Testis (tissue), 2 donors: ENCODE measurements at regions not wholly inside any gene's neighbourhood (a gene's known extent, or its start where the extent isn't known, plus 50 kb on each side); places are given as distances from the start of the nearest gene placed in this dataset.

Experiments used
- CTCF ChIP-seq, 3 experiments: fragments of 450-650 bp in 2 of 3; fragments of 200-600 bp in 1 of 3; sonication (generic) in 1 of 3; IDR thresholded peaks; one replicate each; pipeline ENCODE4 v1.5.1; 2016 to 2019; ENCODE audit warnings: antibody characterized with exemption in 3 of 3, mild to moderate bottlenecking in 2 of 3, moderate library complexity in 1 of 3
- POLR2A ChIP-seq: fragments of 450-650 bp; IDR thresholded peaks from one replicate; pipeline ENCODE4 v1.6.1; 2017; ENCODE audit warnings: antibody characterized with exemption, mild to moderate bottlenecking, moderate library complexity

GRCh38 chr5:57783693-57784092 lies 301.1 kb upstream of the ACTBL2 start:
- TF ChIP-seq CTCF (IDR thresholded peaks at IDR 0.05) = no peak
- no peak for TF ChIP-seq POLR2A
